CMK (cell line): ENCODE measurements at regions not wholly inside any gene's neighbourhood (a gene's known extent, or its start where the extent isn't known, plus 50 kb on each side); places are given as distances from the start of the nearest gene placed in this dataset.
"Not testable (repeated sequence)": the region's sequence is repeated elsewhere in the genome, so short reads cannot be mapped to it uniquely, and the experiment has no call there.

ENCODE experiments used
- DNase-seq: peaks from one replicate; pipeline ENCODE4 v3.0.0-alpha.2; 2010; ENCODE audit warnings: low read depth

DNA sequence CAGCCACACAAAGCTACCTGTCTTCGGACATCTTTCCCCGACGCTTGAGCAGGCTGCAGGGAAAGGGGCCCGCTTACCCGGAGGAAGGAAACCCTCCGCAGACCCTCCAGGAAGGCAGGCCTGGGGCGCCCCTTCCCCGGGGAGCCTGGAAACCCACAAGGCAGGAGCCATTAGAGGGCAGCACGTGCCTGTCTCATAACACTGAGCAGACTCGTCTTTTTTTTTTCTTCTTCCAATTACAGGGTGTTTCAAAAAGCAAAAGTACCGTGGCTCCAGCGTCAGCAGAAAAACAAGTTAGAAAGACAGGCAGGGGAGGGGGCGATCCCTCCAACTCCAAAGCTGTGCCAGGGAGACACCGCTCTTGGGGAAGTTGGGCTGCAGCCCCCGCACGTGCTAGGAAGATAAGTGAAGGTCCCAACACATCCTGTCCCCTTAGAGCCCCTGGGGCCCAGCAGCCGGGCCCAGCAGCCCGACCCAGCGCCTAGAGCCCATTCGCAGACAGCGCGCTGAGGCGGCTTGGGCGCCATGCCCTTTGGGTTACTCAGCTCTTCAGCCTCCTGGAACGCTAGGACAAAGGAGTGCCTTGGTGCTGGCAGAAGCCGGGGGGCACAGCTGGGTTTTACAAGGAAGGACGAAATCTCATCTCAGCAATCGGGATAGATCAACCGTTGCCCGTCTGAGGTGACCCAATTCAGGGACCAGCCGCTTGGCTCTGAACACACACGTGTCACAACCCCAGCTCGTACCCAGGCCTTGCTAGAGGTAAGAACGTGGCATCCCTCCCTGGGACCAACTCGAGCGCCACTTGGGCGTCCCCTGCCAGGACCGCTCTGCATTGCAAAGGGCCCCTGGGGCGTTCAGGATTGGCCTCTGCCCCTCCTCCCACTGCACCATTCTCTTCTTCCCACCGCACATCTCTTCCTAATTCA lies 136.3 kb downstream of the LY86 start:
- DNase-seq: peak; percentile 76

DNA sequence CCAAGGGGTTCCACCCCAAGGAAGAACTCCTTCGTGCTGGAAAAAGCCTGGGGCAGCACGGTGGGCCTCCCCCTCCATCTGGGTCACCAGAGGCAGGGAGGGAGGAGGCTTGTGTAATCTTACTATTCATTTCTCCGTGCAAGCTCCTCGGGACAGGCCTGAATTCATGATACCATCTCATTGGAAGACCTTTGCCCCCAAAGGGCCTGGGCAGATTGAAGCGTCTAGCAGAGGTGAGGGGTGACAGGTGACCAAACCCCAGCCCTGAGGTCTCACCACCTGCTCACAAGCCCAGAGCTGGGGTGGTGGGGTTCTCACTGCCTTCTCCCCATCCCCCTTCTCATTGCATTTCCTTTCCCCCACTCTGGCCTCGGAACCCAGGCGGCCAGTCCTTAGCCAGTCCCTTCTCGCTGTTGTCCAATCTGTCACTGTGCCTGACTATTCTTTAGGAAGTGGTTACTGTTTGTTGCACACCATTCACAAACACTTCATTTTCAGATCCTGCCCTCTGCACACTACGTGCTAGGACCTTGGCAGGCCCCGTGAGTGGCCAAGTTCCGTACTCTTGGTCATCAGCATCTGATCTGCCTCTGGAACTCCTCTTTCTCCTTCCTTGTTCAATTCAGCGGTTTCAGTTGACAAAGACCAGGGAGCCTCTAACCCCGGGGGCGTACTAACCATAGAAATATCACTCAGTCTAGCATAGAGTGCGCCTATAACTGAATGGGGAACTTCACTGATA lies 137.1 kb downstream of the LY86 start:
- DNase-seq: peak; percentile 72

DNA sequence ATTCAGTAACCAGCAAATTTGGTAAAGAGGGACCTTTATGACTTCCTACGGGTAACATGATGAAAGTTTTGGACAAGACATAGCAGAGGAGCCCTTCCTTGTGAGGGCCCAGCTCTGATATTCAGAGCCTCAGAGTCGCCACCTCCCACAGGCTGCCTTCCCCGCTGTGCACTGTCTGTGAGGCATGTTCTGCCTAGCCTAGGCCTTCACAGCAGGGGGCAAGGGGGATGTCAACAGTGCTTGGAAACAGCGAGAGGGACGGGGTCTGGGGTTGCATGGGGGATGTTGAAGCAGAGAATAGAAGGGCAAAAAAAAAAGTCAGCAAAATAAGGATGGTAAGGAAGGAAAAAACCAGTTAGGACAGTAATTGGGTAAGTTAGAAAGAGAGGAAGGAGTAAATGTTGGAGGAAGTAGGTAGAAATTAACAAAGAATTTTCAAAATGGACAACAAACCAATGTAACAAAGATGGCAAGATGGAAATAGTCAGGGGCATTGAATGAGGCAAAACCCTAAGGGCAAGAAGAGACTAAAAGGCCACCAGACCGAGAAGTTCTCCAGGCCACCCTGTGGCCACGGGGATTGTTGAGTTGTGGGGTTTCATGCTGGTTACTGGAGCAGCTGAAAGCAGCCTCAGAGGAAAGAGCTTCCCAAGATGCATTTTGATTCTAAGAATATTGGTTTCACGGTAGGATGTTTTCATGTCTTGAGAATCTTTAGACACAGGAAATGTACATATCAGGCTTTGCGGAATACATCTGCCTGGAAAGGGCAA lies 139.8 kb downstream of the LY86 start:
- DNase-seq: no peak

DNA sequence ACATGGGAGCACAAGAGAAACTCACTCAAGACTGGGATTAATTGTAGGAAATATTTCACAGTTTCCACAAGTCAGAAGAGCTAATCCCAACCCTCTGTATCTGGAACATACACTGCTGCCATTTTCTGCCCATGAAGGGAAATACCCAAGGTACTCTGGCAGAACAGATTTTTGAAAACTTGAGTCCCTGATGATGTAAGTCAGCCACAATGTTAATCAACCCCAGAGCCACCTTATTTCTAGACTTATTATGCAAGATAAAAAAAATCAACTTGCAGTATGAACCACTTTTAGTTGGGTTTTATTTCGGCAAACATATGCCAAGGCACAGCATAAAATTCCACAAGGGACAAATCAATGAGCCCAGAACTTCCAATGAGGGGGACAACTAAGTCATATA lies 141.5 kb downstream of the LY86 start:
- DNase-seq: no peak

DNA sequence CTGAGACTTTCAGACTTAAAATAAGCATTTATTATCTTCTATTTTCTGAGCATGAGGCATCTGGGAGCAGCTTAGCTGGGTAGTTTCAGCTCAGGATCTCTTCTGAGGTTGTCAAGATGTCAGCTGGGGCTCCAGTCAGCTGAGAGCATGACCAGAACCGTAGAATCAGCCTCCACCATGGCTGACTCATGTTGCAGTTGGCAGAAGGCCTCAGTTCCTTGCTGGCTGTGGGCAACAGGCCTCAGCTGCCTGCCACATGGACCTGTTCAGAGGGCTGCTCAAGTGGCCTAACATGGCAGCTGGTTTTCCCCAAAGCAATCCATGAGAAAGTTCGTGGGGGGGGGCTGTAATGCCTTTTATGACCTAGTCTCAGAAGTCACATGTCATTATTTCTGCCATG lies 142.3 kb downstream of the LY86 start:
- no peak for DNase-seq

DNA sequence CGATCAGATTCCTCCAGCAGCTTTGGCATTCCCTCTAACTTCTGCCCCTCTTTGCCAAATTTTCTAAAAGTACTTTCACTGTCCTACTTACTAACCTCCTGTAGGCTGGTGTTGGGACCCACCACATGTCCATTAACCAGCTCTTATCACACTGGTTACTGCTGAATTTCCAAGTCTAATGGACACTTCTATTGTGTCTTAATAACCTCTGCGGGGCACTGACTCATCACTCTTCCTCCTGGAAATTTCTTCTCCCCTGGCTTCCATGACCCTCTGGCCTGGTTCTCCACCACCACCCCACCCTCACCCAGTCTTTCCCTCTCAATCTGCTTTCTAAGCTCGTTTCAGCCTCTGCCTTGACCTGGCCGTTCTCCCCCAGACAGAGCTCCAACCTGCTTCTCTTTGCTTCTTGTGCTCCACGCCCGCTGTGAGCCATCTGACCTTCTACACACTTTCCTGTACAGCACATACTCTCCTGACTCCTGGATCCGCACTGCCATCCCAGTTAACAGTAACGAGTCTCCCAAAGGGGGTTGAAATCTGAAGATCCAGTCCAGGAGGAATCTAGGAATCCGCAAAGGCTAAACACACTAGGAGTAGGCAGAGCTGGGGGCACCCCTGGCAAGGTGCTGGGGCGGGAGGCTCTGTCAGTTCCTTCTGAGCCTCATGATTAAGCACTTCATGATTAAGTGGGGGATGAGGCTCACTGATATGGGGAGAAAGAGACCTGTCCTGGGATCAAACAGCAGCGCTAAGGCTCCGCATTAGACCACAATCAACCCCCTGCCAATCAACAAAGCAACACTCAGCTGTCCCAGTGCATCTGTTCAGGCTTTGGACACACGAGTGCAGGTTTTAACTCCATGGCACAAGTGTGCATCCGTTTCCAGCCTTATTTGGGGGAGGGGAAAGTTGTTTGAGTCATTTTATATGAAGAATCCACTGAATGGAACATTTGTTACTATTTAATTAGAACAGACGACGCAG lies 146.3 kb downstream of the LY86 start:
- no peak for DNase-seq

DNA sequence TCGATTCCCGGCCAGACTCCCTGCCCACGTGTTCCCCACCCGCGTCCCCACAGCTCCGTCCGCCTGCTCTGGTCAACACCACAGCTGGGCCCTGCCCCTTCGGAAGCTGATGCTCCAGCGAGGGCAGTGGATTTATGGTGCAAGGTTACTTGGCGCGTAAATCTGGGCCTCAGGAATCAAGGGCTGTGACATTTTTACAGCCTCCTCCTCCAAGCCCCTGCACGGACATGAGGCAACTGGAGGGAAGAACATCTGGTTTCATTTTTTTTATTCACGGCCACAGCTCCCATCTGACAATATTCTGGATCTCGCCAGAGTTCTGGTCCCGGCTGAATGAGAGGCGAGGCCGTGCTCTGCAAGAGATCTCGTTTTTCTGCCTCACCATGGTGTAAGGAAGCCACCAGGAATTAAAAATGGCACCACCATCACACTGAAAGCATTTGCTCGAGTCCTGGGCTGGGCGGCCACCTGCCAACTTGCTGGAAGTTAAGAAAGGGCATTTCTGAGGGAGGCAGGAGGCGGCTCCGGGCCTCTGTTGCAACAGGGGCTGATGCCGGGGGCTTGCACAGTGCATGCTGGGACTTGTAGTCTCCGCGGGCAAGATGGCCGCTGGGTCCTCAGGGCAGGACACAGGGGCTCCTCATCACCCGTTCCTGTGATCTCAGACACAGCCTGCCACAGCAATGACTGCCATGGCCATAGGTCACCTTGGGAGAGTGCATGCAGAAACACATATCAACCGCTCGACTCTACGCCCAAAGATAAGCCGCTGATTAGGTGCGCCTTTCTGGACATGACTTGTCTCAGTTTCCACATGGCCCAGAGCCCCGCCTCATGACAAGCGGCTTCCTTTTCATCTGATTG lies 148.5 kb downstream of the LY86 start:
- peak; percentile 36 for DNase-seq

DNA sequence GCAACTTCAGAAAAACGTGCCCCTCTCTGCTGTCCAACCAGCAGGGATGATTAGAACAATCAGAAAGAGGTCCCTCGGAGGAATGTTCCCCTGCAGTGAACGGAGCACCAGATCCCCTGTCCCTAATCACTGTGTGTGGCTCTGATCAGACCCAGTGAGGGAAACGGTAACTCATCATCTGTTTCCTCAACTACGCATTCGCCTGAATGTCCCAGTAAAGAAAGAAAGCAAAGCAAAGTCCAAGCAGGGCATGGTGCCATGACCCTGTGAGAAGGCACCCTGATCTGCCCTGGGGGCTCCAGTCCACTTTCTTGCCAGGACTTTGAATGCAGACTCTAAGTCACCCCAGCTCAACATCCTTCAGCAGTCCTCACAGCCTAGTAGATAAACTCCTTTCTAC lies 149.2 kb downstream of the LY86 start:
- DNase-seq: no peak

DNA sequence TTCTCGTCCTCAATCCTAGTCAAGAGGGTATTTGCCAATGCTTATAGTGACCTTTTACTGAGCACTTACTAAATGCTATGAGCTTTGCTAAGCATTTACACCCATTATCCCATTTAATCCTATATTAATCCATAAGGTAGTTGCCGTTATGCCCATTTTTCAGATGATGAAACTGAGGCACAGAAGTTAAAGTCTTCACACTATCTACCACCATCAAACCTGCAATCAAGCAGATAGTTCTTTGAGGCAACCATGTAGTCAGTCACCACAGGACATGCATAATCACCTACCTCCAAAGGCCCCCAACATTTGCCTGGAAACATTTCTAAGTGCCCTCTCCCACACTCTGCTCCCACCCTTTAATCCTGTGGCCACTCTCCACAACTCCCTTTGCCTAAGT lies 149.6 kb downstream of the LY86 start:
- DNase-seq: no peak

DNA sequence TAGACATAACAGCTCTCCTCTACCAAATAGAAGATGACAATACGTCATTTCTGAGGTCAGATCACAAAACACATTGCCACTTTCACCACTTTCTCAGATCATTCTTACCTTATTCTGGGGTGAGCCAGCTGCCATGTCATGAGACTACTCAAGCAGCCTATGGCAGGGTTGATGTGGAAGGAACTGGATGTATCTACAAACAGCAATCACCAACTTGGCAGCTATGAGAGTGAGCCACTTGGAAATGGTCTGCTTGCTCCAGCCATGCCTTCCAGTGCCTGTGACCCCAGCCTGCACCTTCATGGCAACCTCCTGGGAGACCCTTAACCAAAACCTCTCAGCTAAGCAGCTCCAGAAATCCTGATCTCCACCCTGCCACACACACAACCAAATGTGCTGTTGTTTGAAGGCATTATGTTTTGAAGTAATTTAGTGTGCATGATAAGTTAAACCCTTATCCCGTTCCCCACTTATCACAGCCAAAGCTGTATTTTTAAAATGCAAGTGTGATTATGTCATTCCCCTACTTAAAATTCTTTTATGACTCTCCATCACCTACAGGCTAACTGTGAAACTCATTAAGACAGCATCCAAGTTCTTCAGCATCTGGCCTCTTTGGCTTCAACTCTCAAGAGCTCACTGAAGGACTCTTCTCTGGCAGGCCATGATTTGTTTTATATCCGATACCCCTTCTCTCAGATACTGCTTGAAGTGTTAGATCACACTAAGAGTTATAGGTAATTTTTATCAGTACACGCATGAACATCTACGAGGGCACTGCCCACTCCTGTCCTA lies 150.6 kb downstream of the LY86 start:
- no peak for DNase-seq

DNA sequence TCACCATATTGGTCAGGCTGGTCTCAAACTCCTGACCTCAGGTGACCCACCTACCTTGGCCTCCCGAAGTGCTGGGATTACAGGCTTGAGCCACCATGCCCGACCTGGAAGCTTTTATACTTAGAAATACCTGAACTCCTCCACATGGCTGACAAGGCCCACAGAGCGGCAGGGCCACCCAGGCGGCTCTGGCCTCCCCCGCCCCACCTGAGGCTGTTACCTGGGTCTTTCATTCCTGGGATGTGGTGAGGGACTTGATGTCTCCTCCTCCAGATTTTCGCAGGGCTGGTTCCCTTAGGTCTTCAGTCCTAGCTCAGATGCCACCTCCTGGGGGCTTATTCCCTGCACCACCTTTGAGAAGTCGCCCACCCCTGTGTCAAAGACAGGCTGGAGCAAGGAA lies 152.1 kb downstream of the LY86 start:
- DNase-seq: no peak

DNA sequence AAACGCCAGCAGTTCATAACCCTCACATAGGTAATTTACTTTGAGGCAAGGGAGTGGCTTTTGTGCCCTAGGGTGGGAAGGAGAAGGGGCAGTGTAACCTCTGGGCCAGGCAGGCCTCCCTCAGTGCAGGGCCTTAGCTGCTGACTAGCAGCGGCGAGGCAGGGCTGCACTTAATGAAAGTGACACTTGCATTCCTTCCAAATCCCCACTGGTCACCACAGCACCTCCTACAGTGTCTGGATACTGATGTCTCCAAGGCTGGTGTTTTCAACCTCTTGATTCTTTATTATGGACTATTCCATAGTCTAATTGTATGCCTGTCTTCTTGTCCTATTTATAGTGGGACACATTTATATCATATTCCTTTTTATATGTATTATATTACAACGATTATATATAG lies 152.7 kb downstream of the LY86 start:
- DNase-seq: no peak

DNA sequence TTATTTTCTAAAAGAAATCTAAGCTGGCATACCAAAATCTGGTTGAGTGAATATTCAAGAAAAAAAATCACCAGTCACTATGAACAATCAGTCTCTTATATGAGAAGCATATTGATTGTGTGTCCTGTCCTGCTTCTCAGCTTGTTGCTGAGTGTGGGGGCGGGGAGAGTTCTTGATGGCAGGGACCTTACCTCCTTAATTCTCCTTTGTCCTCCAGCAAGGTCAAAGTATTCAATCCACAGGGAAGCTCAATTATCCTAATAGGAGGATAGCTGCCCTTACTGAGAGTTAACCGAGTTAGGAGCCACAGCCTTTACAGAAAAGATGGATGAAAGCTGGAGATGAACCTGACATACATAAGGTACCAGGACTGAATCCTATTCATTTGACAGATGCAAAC lies 154.0 kb downstream of the LY86 start:
- DNase-seq: no peak

DNA sequence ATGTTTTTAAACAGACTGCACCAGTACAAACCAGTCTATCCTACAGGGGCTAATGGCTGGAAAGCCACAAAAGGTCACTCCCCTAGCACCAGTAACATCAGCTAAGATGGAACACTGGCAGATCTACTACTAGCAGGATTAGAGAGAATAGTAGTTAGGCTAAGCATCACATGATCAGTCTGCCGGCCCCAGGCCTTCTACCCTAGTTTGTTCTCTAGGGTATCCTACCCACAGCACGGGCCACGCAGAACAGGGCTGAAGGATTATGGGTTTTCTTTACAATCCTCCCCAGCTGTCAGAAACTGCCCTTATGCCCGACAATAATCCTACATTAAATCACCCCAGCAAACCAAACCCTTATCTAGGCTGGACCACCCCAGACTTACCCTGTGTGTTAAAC lies 156.0 kb downstream of the LY86 start:
- DNase-seq: no peak

DNA sequence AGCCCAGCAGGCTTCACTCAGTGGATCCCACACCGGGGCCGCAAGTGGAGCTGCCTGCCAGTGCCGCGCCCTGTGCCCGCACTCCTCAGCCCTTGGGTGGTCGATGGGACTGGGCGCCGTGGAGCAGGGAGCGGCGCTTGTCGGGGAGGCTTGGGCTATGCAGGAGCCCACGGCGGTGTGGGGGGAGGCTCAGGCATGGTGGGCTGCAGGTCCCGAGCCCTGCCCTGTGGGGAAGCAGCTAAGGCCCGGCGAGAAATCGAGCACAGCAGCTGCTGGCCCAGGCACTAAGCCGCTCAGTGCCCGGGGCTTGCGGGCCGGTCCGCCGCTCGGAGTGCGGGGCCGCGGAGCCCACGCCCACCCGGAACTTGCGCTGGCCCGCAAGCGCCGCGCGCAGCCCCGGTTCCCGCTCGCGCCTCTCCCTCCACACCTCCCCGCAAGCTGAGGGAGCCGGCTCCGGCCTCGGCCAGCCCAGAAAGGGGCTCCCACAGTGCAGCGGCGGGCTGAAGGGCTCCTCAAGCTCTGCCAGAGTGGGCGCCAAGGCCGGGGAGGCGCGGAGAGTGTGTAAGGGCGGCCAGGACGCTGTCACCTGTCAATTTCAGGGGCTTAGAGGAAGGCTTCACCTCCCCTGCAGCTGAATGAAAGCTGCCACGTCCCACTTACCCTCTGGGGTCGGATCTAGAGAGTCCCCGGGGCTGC lies 157.3 kb downstream of the LY86 start:
- DNase-seq: not testable (repeated sequence)

DNA sequence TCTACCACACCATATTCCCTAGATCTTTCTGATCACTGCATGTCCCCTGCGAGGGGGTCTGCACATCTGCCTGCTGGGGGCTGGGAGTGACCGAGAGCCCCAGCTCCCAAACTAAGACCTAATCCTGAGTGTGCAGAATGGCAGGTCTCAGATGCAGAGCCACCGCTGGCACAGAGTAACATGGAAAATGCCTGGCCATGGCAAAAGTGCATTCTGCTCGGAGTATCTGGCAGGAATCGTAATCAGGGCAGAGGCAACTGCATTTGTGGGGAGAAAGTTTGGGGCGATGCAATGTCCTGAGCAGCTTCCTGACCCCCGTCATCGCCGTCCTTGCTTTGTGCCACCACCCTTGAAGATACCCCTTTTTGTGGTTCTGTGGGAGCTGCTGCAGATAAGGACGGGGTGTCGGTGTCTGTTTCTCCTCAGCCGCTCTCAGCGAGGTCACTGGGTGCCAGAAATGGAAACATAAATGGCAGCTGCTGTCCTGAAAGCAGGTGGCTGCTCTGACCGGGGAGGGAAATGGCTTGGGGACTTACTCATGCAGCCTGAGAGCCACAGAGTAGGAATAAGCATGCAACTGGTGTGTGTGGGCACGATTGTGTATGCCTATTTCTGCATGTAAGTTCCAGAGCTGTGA lies 157.9 kb downstream of the LY86 start:
- no peak for DNase-seq

DNA sequence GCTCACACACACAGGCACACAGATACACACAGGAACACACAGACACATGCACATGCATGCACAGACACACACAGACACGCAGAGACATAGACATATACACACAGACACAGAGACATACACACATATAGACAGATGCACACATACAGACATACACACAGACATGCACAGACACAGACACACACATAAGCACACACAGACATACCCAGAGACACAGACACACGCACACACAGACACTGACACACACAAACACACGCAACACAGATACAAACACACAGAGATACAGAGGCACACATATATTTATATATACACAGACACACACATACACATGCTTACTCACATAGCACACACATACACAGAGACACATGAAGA lies 158.4 kb downstream of the LY86 start:
- no peak for DNase-seq

DNA sequence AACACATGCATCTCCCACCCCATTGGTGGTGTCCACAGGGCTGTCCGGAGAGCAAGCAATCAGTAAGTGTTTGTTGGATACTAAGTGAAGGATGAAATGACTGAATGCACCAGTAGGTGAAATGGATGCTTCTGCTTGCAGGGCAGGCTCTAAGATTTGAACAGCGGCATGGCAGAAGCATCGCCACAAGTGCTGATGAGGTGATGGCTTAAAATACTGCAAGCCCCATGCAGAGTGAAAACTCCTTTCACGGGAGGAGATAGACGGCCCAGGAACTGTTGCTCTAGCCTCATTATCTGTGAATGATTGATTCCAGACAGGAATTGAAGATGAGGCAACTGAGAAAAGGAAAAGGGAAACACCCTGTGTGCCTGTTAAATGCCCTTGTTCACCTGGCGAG lies 158.9 kb downstream of the LY86 start:
- no peak for DNase-seq

DNA sequence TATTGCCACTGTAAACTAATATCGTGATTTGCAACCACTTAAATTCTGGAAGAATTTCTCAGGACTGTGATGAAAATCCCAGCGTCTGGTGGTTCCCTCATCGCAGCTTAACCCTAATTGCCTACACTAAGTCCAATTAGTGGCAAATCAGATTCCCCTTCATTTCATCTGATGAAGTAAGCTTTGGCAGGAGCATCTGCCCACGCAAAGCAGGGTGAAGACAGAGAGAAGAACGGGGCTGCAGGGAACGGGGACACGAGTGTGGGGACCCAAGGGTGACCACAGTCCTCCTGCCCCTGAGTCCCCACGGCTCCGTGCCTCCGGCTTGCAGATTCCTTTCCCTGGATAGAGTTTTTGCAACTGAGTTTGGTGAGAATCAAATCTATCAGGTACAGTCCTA lies 159.5 kb downstream of the LY86 start:
- DNase-seq: no peak
